ENCODE measurements at regions not wholly inside any gene's neighbourhood (a gene's known extent, or its start where the extent isn't known, plus 50 kb on each side); places are given as distances from the start of the nearest gene placed in this dataset.

GRCh38 chr16:79295162-79295561 is 305.4 kb downstream of the MAF start:
- TF ChIP-seq ELF4 (IDR thresholded peaks at IDR 0.05) (no peak), BHLHE40 (IDR thresholded peaks at IDR 0.05; ENCODE audit: borderline replicate concordance) (no peak), CTBP1 (IDR thresholded peaks at IDR 0.05; ENCODE audit: borderline replicate concordance) (no peak), ZNF384 (IDR thresholded peaks at IDR 0.05) (no peak), LEF1 (IDR thresholded peaks at IDR 0.05; ENCODE audit: borderline replicate concordance) (no peak), NFRKB (IDR thresholded peaks at IDR 0.05) (no peak), SP1 (IDR thresholded peaks at IDR 0.05) (no peak)

All from HEK293T (cell line).